Gastroesophageal sphincter (tissue), 3 donors: ENCODE measurements at regions not wholly inside any gene's neighbourhood (a gene's known extent, or its start where the extent isn't known, plus 50 kb on each side); places are given as distances from the start of the nearest gene placed in this dataset.

ENCODE experiments used
- CTCF ChIP-seq, 4 experiments: fragments of 200-600 bp in 2 of 4; fragments of 450-650 bp in 2 of 4; sonication (generic) in 1 of 4; IDR thresholded peaks; one replicate each; pipeline ENCODE4 v1.5.1; 2017 to 2019; ENCODE audit warnings: antibody characterized with exemption in 4 of 4, mild to moderate bottlenecking in 2 of 4, moderate library complexity in 2 of 4
- EP300 ChIP-seq: sonication (generic); formaldehyde crosslinking; IDR thresholded peaks from one replicate; pipeline ENCODE4 v1.6.1; 2017; ENCODE audit warnings: antibody characterized with exemption, mild to moderate bottlenecking

- TF ChIP-seq CTCF (IDR thresholded peaks at IDR 0.05) (no peak), EP300 (no peak)
Observed at GRCh38 chr21:31524140-31524539, 135.4 kb upstream of the SOD1 start.
